NCI-H748 (cell line): ENCODE measurements at regions not wholly inside any gene's neighbourhood (a gene's known extent, or its start where the extent isn't known, plus 50 kb on each side); places are given as distances from the start of the nearest gene placed in this dataset.

Experiments
- DNase-seq: peaks from one replicate; lab custom pipeline; 2025; ENCODE audit not compliant: unreplicated experiment; lab: John Stamatoyannopoulos, UW

- DNase-seq, result no peak
These were observed 199.5 kb downstream of the NUAK1 start for GRCh38 chr12:105939181-105939721.

GRCh38 chr12:105942281-105942680, 196.5 kb downstream of the NUAK1 start:
- no peak for DNase-seq

- no peak for DNase-seq
These were observed 195.2 kb downstream of the NUAK1 start for GRCh38 chr12:105943525-105943924.

- no peak for DNase-seq
These were observed 194.1 kb downstream of the NUAK1 start for GRCh38 chr12:105944628-105945027.

- no peak for DNase-seq
These were observed 192.9 kb downstream of the NUAK1 start for GRCh38 chr12:105945880-105946279.

GRCh38 chr12:105946493-105946901, 192.3 kb downstream of the NUAK1 start:
- no peak for DNase-seq

- no peak for DNase-seq
These were observed 190.8 kb downstream of the NUAK1 start for GRCh38 chr12:105947906-105948305.

GRCh38 chr12:105948331-105948730, 190.4 kb downstream of the NUAK1 start:
- peak; percentile 9 for DNase-seq

GRCh38 chr12:105949391-105949790, 189.4 kb downstream of the NUAK1 start:
- DNase-seq, result no peak

GRCh38 chr12:105951732-105952131, 187.0 kb downstream of the NUAK1 start:
- DNase-seq, result no peak

- DNase-seq, result no peak
These were observed 183.5 kb downstream of the NUAK1 start for GRCh38 chr12:105954951-105955931.

GRCh38 chr12:105955976-105956375, 182.8 kb downstream of the NUAK1 start:
- DNase-seq, result no peak

GRCh38 chr12:105956662-105957457, 181.9 kb downstream of the NUAK1 start:
- no peak for DNase-seq

GRCh38 chr12:105960319-105961083, 178.3 kb downstream of the NUAK1 start:
- peak; percentile 6 for DNase-seq

GRCh38 chr12:105961821-105962671, 176.7 kb downstream of the NUAK1 start:
- no peak for DNase-seq

GRCh38 chr12:105967038-105967776, 171.5 kb downstream of the NUAK1 start:
- no peak for DNase-seq

- no peak for DNase-seq
These were observed 170.7 kb downstream of the NUAK1 start for GRCh38 chr12:105968025-105968424.

GRCh38 chr12:105970885-105971284, 167.9 kb downstream of the NUAK1 start:
- DNase-seq, result no peak

GRCh38 chr12:105974738-105975137, 164.0 kb downstream of the NUAK1 start:
- DNase-seq, result no peak
